ENCODE measurements at regions not wholly inside any gene's neighbourhood (a gene's known extent, or its start where the extent isn't known, plus 50 kb on each side); places are given as distances from the start of the nearest gene placed in this dataset.

- Histone ChIP-seq H3K4me3 (ENCODE audit: insufficient read length, low read depth) (no peak overlapping the region), H3K27me3 (ENCODE audit: insufficient read depth, insufficient read length) (no peaks in the 10 kb centered on the region), H3K4me1 (ENCODE audit: insufficient read depth, insufficient read length) (no peaks in the 10 kb centered on the region), H3K36me3 (ENCODE audit: insufficient read depth, insufficient read length, low read length) (no peaks in the 10 kb centered on the region), H3K9me3 (ENCODE audit: insufficient read depth, low read length) (peaks cover 24% of the 10 kb centered on the region), H3K9ac (ENCODE audit: insufficient read length, low read depth) (no peak overlapping the region)
- no peak for TF ChIP-seq SUZ12 (IDR thresholded peaks at IDR 0.05; ENCODE audit: extremely low read depth, insufficient read depth, insufficient read length)
- DNase-seq (ENCODE audit: low read depth, low spot score) = no peak
These were observed 97.0 kb upstream of the SALL3 start for GRCh38 chr18:78882585-78882984.

GRCh38 chr18:78883501-78883900, 96.1 kb upstream of the SALL3 start:
- TF ChIP-seq ZNF274 (IDR thresholded peaks at IDR 0.05; ENCODE audit: low read depth, low read length) = no peak
- H3K4me1 ChIP-seq (ENCODE audit: insufficient read depth, insufficient read length) = no peaks in the 10 kb centered on the region
- H3K27me3 ChIP-seq (ENCODE audit: insufficient read depth, insufficient read length) = no peaks in the 10 kb centered on the region
- H3K9ac ChIP-seq (ENCODE audit: insufficient read length, low read depth) = no peak overlapping the region
- H3K4me3 ChIP-seq (ENCODE audit: insufficient read length, low read depth) = no peak overlapping the region
- H3K9me3 ChIP-seq (ENCODE audit: insufficient read depth, low read length) = peaks cover 30% of the 10 kb centered on the region
- DNase-seq (ENCODE audit: low read depth, low spot score) = no peak
- H3K36me3 ChIP-seq (ENCODE audit: insufficient read depth, insufficient read length, low read length) = no peaks in the 10 kb centered on the region

- Histone ChIP-seq H3K27me3 (ENCODE audit: insufficient read depth, insufficient read length) (no peaks in the 10 kb centered on the region), H3K4me1 (ENCODE audit: insufficient read depth, insufficient read length) (no peaks in the 10 kb centered on the region), H3K4me3 (ENCODE audit: insufficient read length, low read depth) (no peak overlapping the region), H3K9me3 (ENCODE audit: insufficient read depth, low read length) (peaks cover 40% of the 10 kb centered on the region), H3K36me3 (ENCODE audit: insufficient read depth, insufficient read length, low read length) (no peaks in the 10 kb centered on the region), H3K9ac (ENCODE audit: insufficient read length, low read depth) (no peak overlapping the region)
- no peak for DNase-seq (ENCODE audit: low read depth, low spot score)
- TF ChIP-seq YY1 (IDR thresholded peaks at IDR 0.05; ENCODE audit: insufficient read depth, insufficient read length) (no peak), SUZ12 (IDR thresholded peaks at IDR 0.05; ENCODE audit: extremely low read depth, insufficient read depth, insufficient read length) (no peak), ZNF274 (IDR thresholded peaks at IDR 0.05; ENCODE audit: low read depth, low read length) (no peak)
These were observed 95.1 kb upstream of the SALL3 start for GRCh38 chr18:78884502-78884901.

- Histone ChIP-seq H3K9ac (ENCODE audit: insufficient read length, low read depth) (no peak overlapping the region), H3K36me3 (ENCODE audit: insufficient read depth, insufficient read length, low read length) (no peaks in the 10 kb centered on the region), H3K4me1 (ENCODE audit: insufficient read depth, insufficient read length) (no peaks in the 10 kb centered on the region), H3K27me3 (ENCODE audit: insufficient read depth, insufficient read length) (no peaks in the 10 kb centered on the region), H3K9me3 (ENCODE audit: insufficient read depth, low read length) (peaks cover 43% of the 10 kb centered on the region), H3K4me3 (ENCODE audit: insufficient read length, low read depth) (no peak overlapping the region)
- TF ChIP-seq ZNF274 (IDR thresholded peaks at IDR 0.05; ENCODE audit: low read depth, low read length) (no peak), YY1 (IDR thresholded peaks at IDR 0.05; ENCODE audit: insufficient read depth, insufficient read length) (no peak), SUZ12 (IDR thresholded peaks at IDR 0.05; ENCODE audit: extremely low read depth, insufficient read depth, insufficient read length) (no peak)
- no peak for DNase-seq (ENCODE audit: low read depth, low spot score)
These were observed 90.4 kb upstream of the SALL3 start for GRCh38 chr18:78889250-78889649.

GRCh38 chr18:78890388-78890787, 89.2 kb upstream of the SALL3 start:
- no peak for TF ChIP-seq SUZ12 (IDR thresholded peaks at IDR 0.05; ENCODE audit: extremely low read depth, insufficient read depth, insufficient read length)
- no peak for TF ChIP-seq YY1 (IDR thresholded peaks at IDR 0.05; ENCODE audit: insufficient read depth, insufficient read length)
- TF ChIP-seq ZNF274 (IDR thresholded peaks at IDR 0.05; ENCODE audit: low read depth, low read length) = no peak
- no peaks in the 10 kb centered on the region for H3K36me3 ChIP-seq (ENCODE audit: insufficient read depth, insufficient read length, low read length)
- no peak for DNase-seq (ENCODE audit: low read depth, low spot score)
- no peak overlapping the region for H3K4me3 ChIP-seq (ENCODE audit: insufficient read length, low read depth)
- H3K4me1 ChIP-seq (ENCODE audit: insufficient read depth, insufficient read length) = no peaks in the 10 kb centered on the region
- H3K9me3 ChIP-seq (ENCODE audit: insufficient read depth, low read length) = peaks cover 32% of the 10 kb centered on the region
- no peaks in the 10 kb centered on the region for H3K27me3 ChIP-seq (ENCODE audit: insufficient read depth, insufficient read length)
- H3K9ac ChIP-seq (ENCODE audit: insufficient read length, low read depth) = no peak overlapping the region

GRCh38 chr18:78891185-78891762, 88.3 kb upstream of the SALL3 start:
- Histone ChIP-seq H3K9me3 (ENCODE audit: insufficient read depth, low read length) (peaks cover 29% of the 10 kb centered on the region), H3K9ac (ENCODE audit: insufficient read length, low read depth) (no peak overlapping the region), H3K4me3 (ENCODE audit: insufficient read length, low read depth) (no peak overlapping the region), H3K4me1 (ENCODE audit: insufficient read depth, insufficient read length) (no peaks in the 10 kb centered on the region), H3K27me3 (ENCODE audit: insufficient read depth, insufficient read length) (no peaks in the 10 kb centered on the region), H3K36me3 (ENCODE audit: insufficient read depth, insufficient read length, low read length) (no peaks in the 10 kb centered on the region)
- no peak for DNase-seq (ENCODE audit: low read depth, low spot score)
- no peak for TF ChIP-seq ZNF274 (IDR thresholded peaks at IDR 0.05; ENCODE audit: low read depth, low read length)
- TF ChIP-seq SUZ12 (IDR thresholded peaks at IDR 0.05; ENCODE audit: extremely low read depth, insufficient read depth, insufficient read length) = no peak
- TF ChIP-seq YY1 (IDR thresholded peaks at IDR 0.05; ENCODE audit: insufficient read depth, insufficient read length) = no peak

GRCh38 chr18:78892177-78892576, 87.4 kb upstream of the SALL3 start:
- no peak for DNase-seq (ENCODE audit: low read depth, low spot score)
- no peak for TF ChIP-seq YY1 (IDR thresholded peaks at IDR 0.05; ENCODE audit: insufficient read depth, insufficient read length)
- no peak for TF ChIP-seq ZNF274 (IDR thresholded peaks at IDR 0.05; ENCODE audit: low read depth, low read length)
- TF ChIP-seq SUZ12 (IDR thresholded peaks at IDR 0.05; ENCODE audit: extremely low read depth, insufficient read depth, insufficient read length) = no peak
- no peak overlapping the region for H3K4me3 ChIP-seq (ENCODE audit: insufficient read length, low read depth)
- H3K36me3 ChIP-seq (ENCODE audit: insufficient read depth, insufficient read length, low read length) = no peaks in the 10 kb centered on the region
- H3K4me1 ChIP-seq (ENCODE audit: insufficient read depth, insufficient read length) = no peaks in the 10 kb centered on the region
- H3K9ac ChIP-seq (ENCODE audit: insufficient read length, low read depth) = no peak overlapping the region
- H3K27me3 ChIP-seq (ENCODE audit: insufficient read depth, insufficient read length) = no peaks in the 10 kb centered on the region
- peaks cover 36% of the 10 kb centered on the region for H3K9me3 ChIP-seq (ENCODE audit: insufficient read depth, low read length)

GRCh38 chr18:78892721-78893120, 86.9 kb upstream of the SALL3 start:
- Histone ChIP-seq H3K9ac (ENCODE audit: insufficient read length, low read depth) (no peak overlapping the region), H3K9me3 (ENCODE audit: insufficient read depth, low read length) (peaks cover 36% of the 10 kb centered on the region), H3K27me3 (ENCODE audit: insufficient read depth, insufficient read length) (no peaks in the 10 kb centered on the region), H3K36me3 (ENCODE audit: insufficient read depth, insufficient read length, low read length) (no peaks in the 10 kb centered on the region), H3K4me1 (ENCODE audit: insufficient read depth, insufficient read length) (no peaks in the 10 kb centered on the region), H3K4me3 (ENCODE audit: insufficient read length, low read depth) (no peak overlapping the region)
- TF ChIP-seq YY1 (IDR thresholded peaks at IDR 0.05; ENCODE audit: insufficient read depth, insufficient read length) (no peak), SUZ12 (IDR thresholded peaks at IDR 0.05; ENCODE audit: extremely low read depth, insufficient read depth, insufficient read length) (no peak), ZNF274 (IDR thresholded peaks at IDR 0.05; ENCODE audit: low read depth, low read length) (no peak)
- no peak for DNase-seq (ENCODE audit: low read depth, low spot score)
